UCSD-AML1 (cell line): ENCODE measurements at regions not wholly inside any gene's neighbourhood (a gene's known extent, or its start where the extent isn't known, plus 50 kb on each side); places are given as distances from the start of the nearest gene placed in this dataset.
"Not testable (repeated sequence)": the region's sequence is repeated elsewhere in the genome, so short reads cannot be mapped to it uniquely, and the experiment has no call there.

Experiments
- DNase-seq: peaks from one replicate; lab custom pipeline; 2025; ENCODE audit not compliant: unreplicated experiment; lab: John Stamatoyannopoulos, UW

DNA sequence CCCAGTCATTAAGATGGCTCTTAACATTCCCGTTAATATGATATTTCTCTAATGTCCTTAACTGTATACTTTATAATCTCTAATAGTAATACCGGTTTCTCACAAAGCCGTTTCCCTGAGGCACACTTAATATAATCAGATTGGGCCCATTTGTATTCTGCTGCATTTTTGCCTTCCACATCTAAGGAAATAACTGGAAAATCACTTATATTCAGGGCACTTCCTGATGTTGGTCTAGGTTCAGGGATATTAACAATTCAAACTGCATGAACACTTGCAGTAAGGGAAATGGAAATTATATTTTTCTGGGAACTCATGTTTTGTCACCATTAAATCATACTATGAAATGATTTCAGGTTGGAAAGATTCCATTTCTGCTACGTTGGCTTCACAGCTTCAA is 119.8 kb downstream of the TPR start:
- DNase-seq: no peak

- no peak for DNase-seq
Observed at GRCh38 chr1:186250529-186250928, 124.5 kb downstream of the TPR start.

GRCh38 chr1:186248608-186249007 is 126.4 kb downstream of the TPR start:
- DNase-seq: not testable (repeated sequence)

GRCh38 chr1:186244825-186245224 is 130.2 kb downstream of the TPR start:
- peak; percentile 7 for DNase-seq
